K562 (cell line): ENCODE measurements at regions not wholly inside any gene's neighbourhood (a gene's known extent, or its start where the extent isn't known, plus 50 kb on each side); places are given as distances from the start of the nearest gene placed in this dataset.

Experiments
- CBFA2T2 ChIP-seq: fragments of 450-650 bp; conservative IDR thresholded peaks from 2 replicates; pipeline ENCODE4 v1.6.1; 2017; ENCODE audit warnings: mild to moderate bottlenecking
- CBFA2T3 ChIP-seq: fragments of 450-650 bp; IDR thresholded peaks from 2 replicates; pipeline ENCODE4 v1.6.1; 2017
- CC2D1A ChIP-seq: fragments of 450-650 bp; IDR thresholded peaks from 2 replicates; pipeline ENCODE4 v1.6.1; 2017; ENCODE audit warnings: mild to moderate bottlenecking
- FOSL1 ChIP-seq: fragments of 200-800 bp; sonication (Bioruptor generic); conservative IDR thresholded peaks from 2 replicates; pipeline ENCODE4 v1.6.1; 2016; ENCODE audit warnings: missing genetic modification characterization, missing compliant biosample characterization
- MAFG ChIP-seq: fragments of 450-650 bp; conservative IDR thresholded peaks from 2 replicates; pipeline ENCODE4 v1.6.1; 2016; ENCODE audit warnings: missing genetic modification characterization, missing compliant biosample characterization
- MAFK ChIP-seq: IDR thresholded peaks from 2 replicates; pipeline ENCODE4 v1.6.1; 2011; ENCODE audit warnings: low read length, improper control_type of control experiment
- NONO ChIP-seq, 2 experiments: fragments of 200-400 bp in 1 of 2; fragments of 450-650 bp in 1 of 2; formaldehyde crosslinking in 1 of 2; IDR thresholded peaks; 2 replicates each; pipeline ENCODE4 v1.6.1; 2017; ENCODE audit warnings: low read depth in 2 of 2, mild to moderate bottlenecking in 2 of 2, moderate library complexity in 2 of 2, low read length in 1 of 2
- POLR2AphosphoS5 ChIP-seq: IDR thresholded peaks from 2 replicates; pipeline ENCODE4 v1.6.1; 2011; ENCODE audit warnings: mild to moderate bottlenecking, low read depth, low read length, moderate library complexity; ENCODE audit not compliant: control insufficient read depth, insufficient read depth
- RFX1 ChIP-seq: fragments of 450-650 bp; IDR thresholded peaks from 2 replicates; pipeline ENCODE4 v1.6.1; 2016; ENCODE audit warnings: mild to moderate bottlenecking, moderate library complexity
- SLC30A9 ChIP-seq: fragments of 250-450 bp; sonication (Bioruptor Pico); IDR thresholded peaks from 2 replicates; pipeline ENCODE4 v1.8.0; 2022; ENCODE audit warnings: mild to moderate bottlenecking, moderate library complexity
- TEAD1 ChIP-seq, 2 experiments: fragments of 450-650 bp in 1 of 2; sonication (generic) in 1 of 2; formaldehyde crosslinking; IDR thresholded peaks; 2 replicates each; pipeline versions ENCODE4 v1.4.0 to v1.8.0; 2020 to 2022; ENCODE audit warnings: mild to moderate bottlenecking in 2 of 2, missing genetic modification reagents in 1 of 2
- TEAD4 ChIP-seq, 2 experiments: sonication (generic) in 1 of 2; formaldehyde crosslinking in 1 of 2; IDR thresholded peaks; 2 replicates each; pipeline versions ENCODE4 v1.6.1 to v1.8.0; 2012 to 2022; ENCODE audit warnings: borderline replicate concordance in 1 of 2, inconsistent platforms in 1 of 2, low read length in 1 of 2, mild to moderate bottlenecking in 1 of 2, missing genetic modification reagents in 1 of 2
- ZEB2 ChIP-seq: fragments of 450-650 bp; IDR thresholded peaks from 2 replicates; pipeline ENCODE4 v1.6.1; 2016
- ZFP36 ChIP-seq: fragments of 150-350 bp; IDR thresholded peaks from 2 replicates; pipeline ENCODE4 v1.6.1; 2018; ENCODE audit warnings: low read length, low read depth; ENCODE audit not compliant: partially characterized antibody
- ZMIZ1 ChIP-seq, 2 experiments: fragments of 150-350 bp in 1 of 2; IDR thresholded peaks; 2 replicates each; pipeline ENCODE4 v1.6.1; 2012 to 2016; ENCODE audit warnings: low read depth in 2 of 2, low read length in 2 of 2, mild to moderate bottlenecking in 1 of 2, moderate library complexity in 1 of 2
- ZNF232 ChIP-seq: sonication (generic); formaldehyde crosslinking; IDR thresholded peaks from 2 replicates; pipeline ENCODE4 v1.8.0; 2022; ENCODE audit warnings: mild to moderate bottlenecking, missing genetic modification reagents
- ZNF239 ChIP-seq: fragments of 250-450 bp; sonication (Bioruptor Pico); IDR thresholded peaks from 2 replicates; pipeline ENCODE4 v1.4.0; 2020; ENCODE audit warnings: mild to moderate bottlenecking
- ZNF277 ChIP-seq: fragments of 250-450 bp; sonication (Bioruptor Pico); IDR thresholded peaks from 2 replicates; pipeline ENCODE4 v1.8.0; 2022; ENCODE audit warnings: inconsistent platforms, mild to moderate bottlenecking, moderate library complexity, borderline replicate concordance
- TF ChIP-seq, protein P1 (sequence below): sonication (generic); IDR thresholded peaks from 2 replicates; pipeline ENCODE4 v1.6.1; 2016
- TF ChIP-seq, protein P2 (sequence below), 2 experiments: fragments of 450-650 bp in 1 of 2; sonication (generic) in 1 of 2; formaldehyde crosslinking in 1 of 2; IDR thresholded peaks in 1 of 2; conservative IDR thresholded peaks in 1 of 2; 2 replicates each; pipeline versions ENCODE4 v1.6.1 to v1.8.1; 2016 to 2023; ENCODE audit warnings: mild to moderate bottlenecking in 2 of 2, moderate library complexity in 2 of 2, inconsistent platforms in 1 of 2, missing genetic modification reagents in 1 of 2
- TF ChIP-seq, protein P3 (sequence below): sonication (generic); formaldehyde crosslinking; IDR thresholded peaks from 2 replicates; pipeline ENCODE4 v1.8.0; 2022; ENCODE audit warnings: mild to moderate bottlenecking, missing genetic modification reagents

DNA sequence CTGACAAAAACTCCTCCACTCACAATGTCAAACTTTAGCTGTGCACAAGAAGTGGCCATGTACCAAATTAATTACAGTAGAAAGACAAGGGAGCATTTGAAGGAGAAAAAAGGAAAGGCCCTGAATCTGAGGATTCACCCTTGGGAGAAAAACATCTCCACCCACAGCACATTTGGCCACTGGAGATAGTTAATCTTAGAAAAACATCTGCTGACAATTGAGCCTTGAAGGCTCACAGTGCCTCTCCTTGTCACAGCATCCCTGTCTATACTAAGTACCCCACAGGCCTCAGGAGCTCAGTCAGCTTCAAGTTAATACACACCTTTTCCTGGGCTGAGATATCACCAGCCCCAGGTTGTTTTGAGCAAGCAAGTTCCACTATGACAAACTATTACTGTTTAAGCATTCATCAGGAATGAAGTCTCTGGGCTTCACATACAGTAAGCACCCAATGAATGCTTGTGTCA lies 78.1 kb upstream of the SETMAR start (continued):
- TF ChIP-seq, protein P1, sequence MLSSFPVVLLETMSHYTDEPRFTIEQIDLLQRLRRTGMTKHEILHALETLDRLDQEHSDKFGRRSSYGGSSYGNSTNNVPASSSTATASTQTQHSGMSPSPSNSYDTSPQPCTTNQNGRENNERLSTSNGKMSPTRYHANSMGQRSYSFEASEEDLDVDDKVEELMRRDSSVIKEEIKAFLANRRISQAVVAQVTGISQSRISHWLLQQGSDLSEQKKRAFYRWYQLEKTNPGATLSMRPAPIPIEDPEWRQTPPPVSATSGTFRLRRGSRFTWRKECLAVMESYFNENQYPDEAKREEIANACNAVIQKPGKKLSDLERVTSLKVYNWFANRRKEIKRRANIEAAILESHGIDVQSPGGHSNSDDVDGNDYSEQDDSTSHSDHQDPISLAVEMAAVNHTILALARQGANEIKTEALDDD = peak; percentile 84
- peak; percentile 97 for TF ChIP-seq TEAD4 (IDR thresholded peaks at IDR 0.05; ENCODE audit: low read length)
- TF ChIP-seq TEAD4 (CRISPR knock-in tag; IDR thresholded peaks at IDR 0.05; ENCODE audit: borderline replicate concordance) = no peak
- TF ChIP-seq CBFA2T3 = peak; percentile 97
- peak; percentile 94 for TF ChIP-seq POLR2AphosphoS5
- no peak for TF ChIP-seq SLC30A9
- peak; percentile 37; the same call in 1 of the 2 replicates for TF ChIP-seq MAFK
- TF ChIP-seq NONO (IDR thresholded peaks at IDR 0.05; ENCODE audit: low read depth in 2 of 2, low read length in 1 of 2) = peak in 1 of 2 experiments; percentile 48; a peak in 1 of 4 replicates
- TF ChIP-seq ZNF232 = no peak
- TF ChIP-seq TEAD1 (CRISPR knock-in tag; IDR thresholded peaks at IDR 0.05) = 0 out of 4 replicates have a peak, but pooled peaks of 1 of the 2 experiments have one; percentile 42
- peak; percentile 89; the same call in 1 of the 2 replicates for TF ChIP-seq CC2D1A
- peak; percentile 85; the same call in 1 of the 2 replicates for TF ChIP-seq ZEB2
- TF ChIP-seq, protein P2, sequence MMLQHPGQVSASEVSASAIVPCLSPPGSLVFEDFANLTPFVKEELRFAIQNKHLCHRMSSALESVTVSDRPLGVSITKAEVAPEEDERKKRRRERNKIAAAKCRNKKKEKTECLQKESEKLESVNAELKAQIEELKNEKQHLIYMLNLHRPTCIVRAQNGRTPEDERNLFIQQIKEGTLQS (IDR thresholded peaks at IDR 0.05) = no peak
- TF ChIP-seq, protein P2 (CRISPR knock-in tag; conservative IDR thresholded peaks at IDR 0.05) = no peak
- TF ChIP-seq FOSL1 (tag) = peak; percentile 54
- TF ChIP-seq, protein P3, sequence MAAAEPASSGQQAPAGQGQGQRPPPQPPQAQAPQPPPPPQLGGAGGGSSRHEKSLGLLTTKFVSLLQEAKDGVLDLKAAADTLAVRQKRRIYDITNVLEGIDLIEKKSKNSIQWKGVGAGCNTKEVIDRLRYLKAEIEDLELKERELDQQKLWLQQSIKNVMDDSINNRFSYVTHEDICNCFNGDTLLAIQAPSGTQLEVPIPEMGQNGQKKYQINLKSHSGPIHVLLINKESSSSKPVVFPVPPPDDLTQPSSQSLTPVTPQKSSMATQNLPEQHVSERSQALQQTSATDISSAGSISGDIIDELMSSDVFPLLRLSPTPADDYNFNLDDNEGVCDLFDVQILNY (CRISPR knock-in tag) = no peak
- peak; percentile 40; the same call in 1 of the 2 replicates for TF ChIP-seq MAFG
- TF ChIP-seq RFX1 = no peak
- TF ChIP-seq ZMIZ1 (IDR thresholded peaks at IDR 0.05; ENCODE audit: low read depth in 2 of 2, low read length in 2 of 2) = peak in 1 of 2 experiments; percentile 86; a peak in 2 of 4 replicates
- TF ChIP-seq ZNF239 = no peak
- peak; percentile 55 for TF ChIP-seq ZFP36
- TF ChIP-seq CBFA2T2 = peak; percentile 95
- no peak for TF ChIP-seq ZNF277 (CRISPR knock-in tag)
